ENCODE measurements at regions not wholly inside any gene's neighbourhood (a gene's known extent, or its start where the extent isn't known, plus 50 kb on each side); places are given as distances from the start of the nearest gene placed in this dataset.
"Not testable (repeated sequence)": the region's sequence is repeated elsewhere in the genome, so short reads cannot be mapped to it uniquely, and the experiment has no call there.

- peaks cover 0 to 3% of the 10 kb centered on the region in 2 donors for H3K27me3 Mint-ChIP-seq (ENCODE audit: low read depth in 2 of 2)
- no peaks in the 10 kb centered on the region for H3K36me3 Mint-ChIP-seq
- intact Hi-C loops (cut with micrococcal nuclease) = no loop called here
- Histone ChIP-seq H3K36me3 (ENCODE audit: control insufficient read depth, insufficient read depth, low read length) (no peaks in the 10 kb centered on the region), H3K9me3 (ENCODE audit: control insufficient read depth, insufficient read depth, low read length) (no peaks in the 10 kb centered on the region), H3K27ac (ENCODE audit: low read length) (no peak overlapping the region), H3K27me3 (ENCODE audit: control insufficient read depth, insufficient read depth, low read length) (no peaks in the 10 kb centered on the region), H3K4me1 (ENCODE audit: control insufficient read depth, insufficient read depth, low read length) (peaks cover 19% of the 10 kb centered on the region), H3K4me3 (ENCODE audit: low read length) (no peak overlapping the region)
- 95% methylated on average over 2 of the region's 2 CpGs for WGBS (ENCODE audit: insufficient coverage)
- DNase-seq (no peak), ATAC-seq (no peak)
- no peak overlapping the region for H3K27ac Mint-ChIP-seq
- peaks cover 24 to 25% of the 10 kb centered on the region in 2 donors for H3K4me1 Mint-ChIP-seq
- peaks cover 0 to 6% of the 10 kb centered on the region in 2 donors for H3K9me3 Mint-ChIP-seq
- no peak overlapping the region for H3K4me3 Mint-ChIP-seq
- no peak for TF ChIP-seq CTCF (IDR thresholded peaks at IDR 0.05)
These were observed 216.1 kb downstream of the DUSP10 start for GRCh38 chr1:221525749-221526148.

GRCh38 chr1:221527302-221527701 is 214.6 kb downstream of the DUSP10 start:
- Mint-ChIP-seq H3K36me3 (no peaks in the 10 kb centered on the region), H3K9me3 (no peaks in the 10 kb centered on the region), H3K27ac (no peak overlapping the region), H3K4me1 (peaks cover 9 to 14% of the 10 kb centered on the region in 2 donors), H3K27me3 (ENCODE audit: low read depth in 2 of 2) (peaks cover 0 to 10% of the 10 kb centered on the region in 2 donors), H3K4me3 (no peak overlapping the region)
- no peaks in the 10 kb centered on the region for H3K36me3 ChIP-seq (ENCODE audit: control insufficient read depth, insufficient read depth, low read length)
- H3K9me3 ChIP-seq (ENCODE audit: control insufficient read depth, insufficient read depth, low read length) = no peaks in the 10 kb centered on the region
- DNase-seq (no peak), ATAC-seq (no peak)
- peaks cover 9% of the 10 kb centered on the region for H3K4me1 ChIP-seq (ENCODE audit: control insufficient read depth, insufficient read depth, low read length)
- H3K27ac ChIP-seq (ENCODE audit: low read length) = no peak overlapping the region
- no peak overlapping the region for H3K4me3 ChIP-seq (ENCODE audit: low read length)
- TF ChIP-seq CTCF (IDR thresholded peaks at IDR 0.05) = no peak
- intact Hi-C loops (cut with micrococcal nuclease) = no loop called here
- H3K27me3 ChIP-seq (ENCODE audit: control insufficient read depth, insufficient read depth, low read length) = no peaks in the 10 kb centered on the region
- WGBS (ENCODE audit: insufficient coverage) = 80% methylated on average over 3 of the region's 3 CpGs

GRCh38 chr1:221527886-221528624 is 213.8 kb downstream of the DUSP10 start:
- H3K27ac Mint-ChIP-seq = no peak overlapping the region
- intact Hi-C loops (cut with micrococcal nuclease) = no loop called here

GRCh38 chr1:221530159-221530558 is 211.7 kb downstream of the DUSP10 start:
- H3K27ac Mint-ChIP-seq; H3K36me3 ChIP-seq (ENCODE audit: control insufficient read depth, insufficient read depth, low read length); H3K27me3 ChIP-seq (ENCODE audit: control insufficient read depth, insufficient read depth, low read length); DNase-seq; ATAC-seq; H3K27ac ChIP-seq (ENCODE audit: low read length); H3K36me3 Mint-ChIP-seq; H3K9me3 ChIP-seq (ENCODE audit: control insufficient read depth, insufficient read depth, low read length); H3K4me3 Mint-ChIP-seq; H3K4me3 ChIP-seq (ENCODE audit: low read length); H3K9me3 Mint-ChIP-seq; H3K4me1 Mint-ChIP-seq; intact Hi-C loops (cut with micrococcal nuclease); H3K4me1 ChIP-seq (ENCODE audit: control insufficient read depth, insufficient read depth, low read length): not testable (repeated sequence)
- no CpG with 5 or more reads among the region's 1 CpG for WGBS (ENCODE audit: insufficient coverage)
- H3K27me3 Mint-ChIP-seq (ENCODE audit: low read depth in 2 of 2) = peaks cover 0 to 10% of the 10 kb centered on the region in 2 donors

More at GRCh38 chr1:221527886-221528624, 213.8 kb downstream of the DUSP10 start:
- Mint-ChIP-seq H3K9me3 (no peaks in the 10 kb centered on the region), H3K27me3 (ENCODE audit: low read depth in 2 of 2) (peaks cover 0 to 10% of the 10 kb centered on the region in 2 donors), H3K4me3 (no peak overlapping the region), H3K36me3 (no peaks in the 10 kb centered on the region), H3K4me1 (peaks cover 2 to 8% of the 10 kb centered on the region in 2 donors)
- no peaks in the 10 kb centered on the region for H3K9me3 ChIP-seq (ENCODE audit: control insufficient read depth, insufficient read depth, low read length)
- no peak for DNase-seq
- no peak for ATAC-seq
- no peak overlapping the region for H3K27ac ChIP-seq (ENCODE audit: low read length)
- TF ChIP-seq CTCF (IDR thresholded peaks at IDR 0.05) = no peak
- no peaks in the 10 kb centered on the region for H3K36me3 ChIP-seq (ENCODE audit: control insufficient read depth, insufficient read depth, low read length)
- no peaks in the 10 kb centered on the region for H3K27me3 ChIP-seq (ENCODE audit: control insufficient read depth, insufficient read depth, low read length)
- no peak overlapping the region for H3K4me3 ChIP-seq (ENCODE audit: low read length)
- peaks cover 2% of the 10 kb centered on the region for H3K4me1 ChIP-seq (ENCODE audit: control insufficient read depth, insufficient read depth, low read length)
- 89% methylated on average over 3 of the region's 3 CpGs for WGBS (ENCODE audit: insufficient coverage)

Data from natural killer cell (primary cell).